NT2/D1 (cell line): ENCODE measurements at regions not wholly inside any gene's neighbourhood (a gene's known extent, or its start where the extent isn't known, plus 50 kb on each side); places are given as distances from the start of the nearest gene placed in this dataset.

ENCODE experiments used
- DNase-seq: peaks from one replicate; pipeline ENCODE4 v3.0.0-alpha.2; 2011; ENCODE audit warnings: low read depth, low spot score
- H3K27me3 ChIP-seq: 2 replicates; pipeline ENCODE4 v1.6.0; 2011; ENCODE audit warnings: mild to moderate bottlenecking; ENCODE audit not compliant: insufficient read length, insufficient read depth
- H3K36me3 ChIP-seq: 2 replicates; pipeline ENCODE4 v1.6.1; 2011; ENCODE audit warnings: mild to moderate bottlenecking, low read length, mixed read lengths; ENCODE audit not compliant: insufficient read depth, insufficient read length
- H3K4me1 ChIP-seq: 2 replicates; pipeline ENCODE4 v1.5.1; 2011; ENCODE audit not compliant: insufficient read depth, insufficient read length
- H3K4me3 ChIP-seq: 2 replicates; pipeline ENCODE4 v1.5.1; 2011; ENCODE audit warnings: low read depth; ENCODE audit not compliant: insufficient read length
- H3K9ac ChIP-seq: 2 replicates; pipeline ENCODE4 v1.6.0; 2011; ENCODE audit warnings: low read depth; ENCODE audit not compliant: insufficient read length
- H3K9me3 ChIP-seq: 2 replicates; pipeline ENCODE4 v1.5.1; 2011; ENCODE audit warnings: mild to moderate bottlenecking, low read length; ENCODE audit not compliant: insufficient read depth
- SUZ12 ChIP-seq: IDR thresholded peaks from 2 replicates; pipeline ENCODE4 v1.6.1; 2011; ENCODE audit not compliant: insufficient read length, insufficient read depth; ENCODE audit errors: extremely low read depth
- YY1 ChIP-seq: IDR thresholded peaks from 2 replicates; pipeline ENCODE4 v1.6.1; 2011; ENCODE audit not compliant: insufficient read length, insufficient read depth
- ZNF274 ChIP-seq: IDR thresholded peaks from 2 replicates; pipeline ENCODE4 v1.6.1; 2011; ENCODE audit warnings: mild to moderate bottlenecking, low read depth, low read length

- TF ChIP-seq ZNF274, result no peak
- no peak for TF ChIP-seq SUZ12
- no peak for TF ChIP-seq YY1
- Histone ChIP-seq H3K9ac (no peak overlapping the region), H3K36me3 (no peaks in the 10 kb centered on the region), H3K27me3 (no peaks in the 10 kb centered on the region), H3K9me3 (no peaks in the 10 kb centered on the region), H3K4me1 (peaks cover 2% of the 10 kb centered on the region), H3K4me3 (no peak overlapping the region)
- DNase-seq, result no peak
These were observed 664.0 kb upstream of the HS6ST1 start for GRCh38 chr2:128982670-128983069.

GRCh38 chr2:128983094-128983493, 664.4 kb upstream of the HS6ST1 start:
- no peak overlapping the region for H3K4me3 ChIP-seq
- H3K9ac ChIP-seq, result no peak overlapping the region
- DNase-seq, result no peak

GRCh38 chr2:128984081-128984480, 665.4 kb upstream of the HS6ST1 start:
- Histone ChIP-seq H3K4me1 (no peaks in the 10 kb centered on the region), H3K27me3 (no peaks in the 10 kb centered on the region), H3K9ac (no peak overlapping the region), H3K4me3 (no peak overlapping the region), H3K36me3 (no peaks in the 10 kb centered on the region), H3K9me3 (no peaks in the 10 kb centered on the region)
- no peak for TF ChIP-seq YY1
- no peak for TF ChIP-seq ZNF274
- no peak for DNase-seq

More at GRCh38 chr2:128983094-128983493, 664.4 kb upstream of the HS6ST1 start:
- Histone ChIP-seq H3K36me3 (no peaks in the 10 kb centered on the region), H3K27me3 (no peaks in the 10 kb centered on the region), H3K4me1 (no peaks in the 10 kb centered on the region), H3K9me3 (no peaks in the 10 kb centered on the region)
- TF ChIP-seq ZNF274 (no peak), YY1 (no peak), SUZ12 (no peak)

GRCh38 chr2:128984855-128985254, 666.2 kb upstream of the HS6ST1 start:
- no peak for DNase-seq
- Histone ChIP-seq H3K27me3 (no peaks in the 10 kb centered on the region), H3K4me3 (no peak overlapping the region), H3K4me1 (no peaks in the 10 kb centered on the region), H3K9ac (no peak overlapping the region), H3K36me3 (no peaks in the 10 kb centered on the region), H3K9me3 (no peaks in the 10 kb centered on the region)
- TF ChIP-seq ZNF274, result no peak
- TF ChIP-seq YY1, result no peak

GRCh38 chr2:128986026-128986715, 667.5 kb upstream of the HS6ST1 start:
- no peak overlapping the region for H3K4me3 ChIP-seq
- H3K27me3 ChIP-seq, result no peaks in the 10 kb centered on the region
- no peak for DNase-seq
- H3K9me3 ChIP-seq, result no peaks in the 10 kb centered on the region
- no peaks in the 10 kb centered on the region for H3K36me3 ChIP-seq
- no peak overlapping the region for H3K9ac ChIP-seq
- no peaks in the 10 kb centered on the region for H3K4me1 ChIP-seq
- TF ChIP-seq YY1, result no peak
- TF ChIP-seq ZNF274, result no peak

GRCh38 chr2:128986867-128987268, 668.2 kb upstream of the HS6ST1 start:
- no peak overlapping the region for H3K9ac ChIP-seq
- H3K36me3 ChIP-seq, result no peaks in the 10 kb centered on the region
- H3K9me3 ChIP-seq, result no peaks in the 10 kb centered on the region
- DNase-seq, result no peak
- TF ChIP-seq SUZ12 (no peak), YY1 (no peak), ZNF274 (no peak)
- no peak overlapping the region for H3K4me3 ChIP-seq
- H3K4me1 ChIP-seq, result no peaks in the 10 kb centered on the region
- H3K27me3 ChIP-seq, result no peaks in the 10 kb centered on the region

GRCh38 chr2:128988326-128988725, 669.7 kb upstream of the HS6ST1 start:
- H3K27me3 ChIP-seq, result no peaks in the 10 kb centered on the region
- H3K4me1 ChIP-seq, result no peaks in the 10 kb centered on the region
- TF ChIP-seq SUZ12 (no peak), YY1 (no peak), ZNF274 (no peak)
- no peak overlapping the region for H3K9ac ChIP-seq
- H3K4me3 ChIP-seq, result no peak overlapping the region
- H3K9me3 ChIP-seq, result no peaks in the 10 kb centered on the region
- no peaks in the 10 kb centered on the region for H3K36me3 ChIP-seq
- DNase-seq, result no peak

GRCh38 chr2:128988967-128989366, 670.3 kb upstream of the HS6ST1 start:
- no peaks in the 10 kb centered on the region for H3K36me3 ChIP-seq

More at GRCh38 chr2:128988967-128989366, 670.3 kb upstream of the HS6ST1 start:
- DNase-seq, result no peak
- no peaks in the 10 kb centered on the region for H3K4me1 ChIP-seq
- no peak overlapping the region for H3K4me3 ChIP-seq
- no peak overlapping the region for H3K9ac ChIP-seq
- H3K27me3 ChIP-seq, result no peaks in the 10 kb centered on the region
- H3K9me3 ChIP-seq, result no peaks in the 10 kb centered on the region
- no peak for TF ChIP-seq SUZ12
- TF ChIP-seq YY1, result no peak
- TF ChIP-seq ZNF274, result no peak
